NB4 (cell line): ENCODE measurements at regions not wholly inside any gene's neighbourhood (a gene's known extent, or its start where the extent isn't known, plus 50 kb on each side); places are given as distances from the start of the nearest gene placed in this dataset.

ENCODE experiments used
- DNase-seq: peaks from one replicate; pipeline ENCODE4 v3.0.0; 2010; ENCODE audit warnings: low read depth
- H3K4me3 ChIP-seq: one replicate; pipeline ENCODE4 v1.5.1; 2011; ENCODE audit warnings: mild to moderate bottlenecking, low read depth, low read length, moderate library complexity
- CTCF ChIP-seq: IDR thresholded peaks from one replicate; pipeline ENCODE4 v1.5.1; 2012; ENCODE audit warnings: low read depth, low read length
- MYC ChIP-seq: IDR thresholded peaks from 2 replicates; pipeline ENCODE4 v1.6.1; 2011; ENCODE audit warnings: low read depth, low read length
- POLR2A ChIP-seq: IDR thresholded peaks from 2 replicates; pipeline ENCODE4 v1.6.1; 2011; ENCODE audit warnings: mild to moderate bottlenecking; ENCODE audit not compliant: insufficient read length; ENCODE audit errors: extremely low read depth
- TF ChIP-seq, protein P1 (sequence below): IDR thresholded peaks from 2 replicates; pipeline ENCODE4 v1.6.1; 2011; ENCODE audit warnings: low read depth, low read length

DNA sequence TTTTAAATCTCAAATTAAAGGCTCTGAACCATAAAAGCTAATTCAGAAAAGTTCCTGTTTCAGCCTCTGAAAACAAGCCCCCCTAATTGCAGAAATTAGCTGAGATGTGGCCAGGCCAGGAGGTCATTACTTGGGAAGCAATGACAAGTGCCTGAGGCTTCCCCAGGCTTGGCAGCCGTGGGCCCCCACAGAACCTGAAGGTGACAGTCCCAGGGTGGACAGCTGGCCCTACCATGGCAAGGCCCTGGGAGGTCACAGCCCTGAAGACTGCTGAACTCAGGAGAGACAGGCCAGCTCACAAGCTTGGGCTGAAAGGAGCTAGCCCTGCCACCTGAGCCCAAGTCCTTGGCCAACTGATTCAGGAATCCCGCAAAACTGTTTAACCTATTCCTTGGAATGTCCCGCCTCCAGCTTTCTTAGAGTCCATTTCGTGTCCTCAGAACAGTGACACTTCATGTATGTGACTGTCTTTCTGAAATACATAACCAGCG lies 54.3 kb upstream of the PKDCC start:
- no peak for DNase-seq
- no peak overlapping the region for H3K4me3 ChIP-seq
- no peak for TF ChIP-seq POLR2A
- TF ChIP-seq, protein P1, sequence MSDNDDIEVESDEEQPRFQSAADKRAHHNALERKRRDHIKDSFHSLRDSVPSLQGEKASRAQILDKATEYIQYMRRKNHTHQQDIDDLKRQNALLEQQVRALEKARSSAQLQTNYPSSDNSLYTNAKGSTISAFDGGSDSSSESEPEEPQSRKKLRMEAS, result no peak
- no peak for TF ChIP-seq CTCF
- TF ChIP-seq MYC, result no peak

DNA sequence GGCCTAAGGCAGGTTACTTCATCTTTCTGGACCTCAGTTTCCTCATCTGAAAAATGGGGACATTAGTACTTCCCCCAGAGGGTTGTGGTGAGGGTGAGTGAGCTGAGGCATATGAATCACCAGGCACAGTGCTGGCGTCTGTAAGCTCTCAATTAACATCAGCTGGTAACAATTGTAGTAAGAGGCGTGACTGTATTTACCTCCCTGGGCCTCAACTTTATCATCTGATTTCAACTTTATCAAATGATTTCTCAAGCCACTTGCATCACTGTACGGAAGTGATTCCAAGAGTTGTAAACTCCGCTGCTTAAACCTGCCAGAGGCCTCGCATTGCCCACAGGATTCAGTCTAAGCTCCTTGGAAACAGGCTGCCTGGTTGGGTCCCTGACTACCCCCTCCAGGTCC lies 53.6 kb upstream of the PKDCC start:
- TF ChIP-seq CTCF (no peak), POLR2A (no peak), MYC (no peak)
- TF ChIP-seq, protein P1, result no peak
- H3K4me3 ChIP-seq, result no peak overlapping the region
- DNase-seq, result peak; percentile 24

GRCh38 chr2:41994661-41995060 lies 53.2 kb upstream of the PKDCC start:
- H3K4me3 ChIP-seq, result no peak overlapping the region
- TF ChIP-seq POLR2A (no peak), CTCF (no peak), MYC (no peak)
- TF ChIP-seq, protein P1, result no peak
- no peak for DNase-seq

DNA sequence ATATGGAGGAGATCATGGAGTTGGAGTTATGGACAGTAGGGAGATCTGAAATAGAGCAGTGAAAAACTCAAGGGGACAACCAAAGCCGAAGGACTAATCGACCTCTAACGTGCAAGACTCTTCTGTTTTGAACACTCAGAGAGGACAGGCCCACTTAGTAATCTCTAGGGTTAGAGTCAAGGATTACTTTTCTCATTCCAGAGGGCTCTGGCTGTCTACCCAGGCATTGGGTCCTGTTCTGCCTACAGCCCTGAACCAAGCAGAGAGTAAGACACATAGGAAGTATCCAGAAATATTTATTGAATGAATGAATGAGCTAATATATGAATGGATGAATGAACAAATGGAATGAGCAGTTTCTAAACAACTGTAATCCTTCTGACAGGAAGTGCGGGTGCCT lies 50.3 kb upstream of the PKDCC start:
- no peak for DNase-seq
- TF ChIP-seq CTCF (no peak), MYC (no peak), POLR2A (no peak)
- TF ChIP-seq, protein P1, result no peak
- no peak overlapping the region for H3K4me3 ChIP-seq
